Fibroblast of lung (primary cell): ENCODE measurements at regions not wholly inside any gene's neighbourhood (a gene's known extent, or its start where the extent isn't known, plus 50 kb on each side); places are given as distances from the start of the nearest gene placed in this dataset.
A peak's percentile ranks its signal among the peaks of the same experiment; 100 is the strongest.

Source experiments
- DNase-seq, 2 donors: peaks; one replicate each; pipeline versions ENCODE4 v3.0.0 to v3.0.0-alpha.2; 2010; ENCODE audit warnings: low read depth in 2 of 2
- H2AFZ ChIP-seq: 2 replicates; pipeline ENCODE4 v1.5.1; 2012; ENCODE audit warnings: low read length, control low read depth, inconsistent platforms
- H3K27ac ChIP-seq: 2 replicates; pipeline ENCODE4 v1.5.1; 2011; ENCODE audit warnings: low read length, control low read depth; ENCODE audit not compliant: insufficient read depth
- H3K27me3 ChIP-seq: 2 replicates; pipeline ENCODE4 v1.5.1; 2011; ENCODE audit warnings: mild to moderate bottlenecking, low read length; ENCODE audit not compliant: control insufficient read depth, insufficient read depth
- H3K36me3 ChIP-seq: 2 replicates; pipeline ENCODE4 v1.5.1; 2011; ENCODE audit warnings: low read length; ENCODE audit not compliant: control insufficient read depth, insufficient read depth
- H3K4me1 ChIP-seq: 2 replicates; pipeline ENCODE4 v1.5.1; 2011; ENCODE audit warnings: low read length; ENCODE audit not compliant: control insufficient read depth, insufficient read depth; ENCODE audit errors: extremely low read depth
- H3K4me2 ChIP-seq: 2 replicates; pipeline ENCODE4 v1.5.1; 2011; ENCODE audit warnings: low read length, control low read depth; ENCODE audit not compliant: insufficient read depth; ENCODE audit errors: extremely low read depth
- H3K4me3 ChIP-seq, 4 experiments: fragments of 200-600 bp in 1 of 4; sonication (generic) in 1 of 4; replicated peaks in 1 of 4; 2 replicates each; pipeline ENCODE4 v1.5.1; 2011 to 2016; ENCODE audit warnings: low read length in 4 of 4, low read depth in 3 of 4, mild to moderate bottlenecking in 3 of 4, control low read depth in 2 of 4, inconsistent platforms in 1 of 4, mixed read lengths in 1 of 4; ENCODE audit not compliant: insufficient read depth in 1 of 4; ENCODE audit errors: control extremely low read depth in 1 of 4
- H3K79me2 ChIP-seq: 2 replicates; pipeline ENCODE4 v1.5.1; 2012; ENCODE audit warnings: mild to moderate bottlenecking, low read length, inconsistent platforms; ENCODE audit not compliant: control insufficient read depth, insufficient read depth
- H3K9ac ChIP-seq: 2 replicates; pipeline ENCODE4 v1.5.1; 2011; ENCODE audit warnings: mild to moderate bottlenecking, low read length, control low read depth; ENCODE audit not compliant: insufficient read depth
- H3K9me3 ChIP-seq: 2 replicates; pipeline ENCODE4 v1.5.1; 2012; ENCODE audit warnings: low read depth, low read length; ENCODE audit not compliant: control insufficient read depth, insufficient read depth
- H4K20me1 ChIP-seq: 2 replicates; pipeline ENCODE4 v1.5.1; 2011; ENCODE audit warnings: low read length; ENCODE audit not compliant: control insufficient read depth, insufficient read depth; ENCODE audit errors: extremely low read depth
- EZH2 ChIP-seq: IDR thresholded peaks from 2 replicates; pipeline ENCODE4 v1.5.1; 2012; ENCODE audit warnings: low read length, control low read depth, mild to moderate bottlenecking; ENCODE audit errors: missing control alignments
- TF ChIP-seq, protein P1 (sequence below), 2 donors: IDR thresholded peaks in 1 of 2; conservative IDR thresholded peaks in 1 of 2; 1 replicate in 1 of 2; 2 replicates in 1 of 2; pipeline ENCODE4 v1.5.1; 2011 to 2012; ENCODE audit warnings: low read length in 2 of 2, control low read depth in 1 of 2, inconsistent platforms in 1 of 2, low read depth in 1 of 2, mild to moderate bottlenecking in 1 of 2

DNA sequence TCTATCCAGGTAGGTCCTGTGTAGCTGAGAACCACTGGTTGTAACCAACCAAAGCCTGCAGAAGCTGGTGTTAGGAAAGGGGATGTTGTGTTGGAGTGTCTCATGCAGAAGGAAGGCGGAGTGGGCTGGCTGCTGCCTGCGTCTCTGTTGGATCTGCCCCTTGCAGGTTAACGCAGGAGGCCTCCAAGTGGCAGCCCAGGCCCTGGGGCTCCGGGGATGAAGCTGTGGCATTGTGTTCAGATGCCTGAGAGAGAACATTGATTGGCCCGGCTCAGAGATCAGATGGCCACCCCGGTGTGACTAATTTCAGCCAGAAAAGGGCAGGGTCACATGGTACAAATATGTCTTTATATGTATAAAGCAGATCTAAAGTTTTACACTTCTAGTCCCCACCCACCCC lies 216.0 kb downstream of the GLI2 start:
- Histone ChIP-seq H3K9me3 (no peaks in the 10 kb centered on the region), H3K27ac (no peak overlapping the region), H3K4me2 (no peak overlapping the region), H2AFZ (no peak overlapping the region), H3K4me3 (no peak overlapping the region), H3K4me1 (no peaks in the 10 kb centered on the region), H3K79me2 (no peaks in the 10 kb centered on the region), H4K20me1 (no peaks in the 10 kb centered on the region), H3K9ac (no peak overlapping the region), H3K36me3 (peaks cover 6% of the 10 kb centered on the region), H3K27me3 (no peaks in the 10 kb centered on the region)
- no peak for DNase-seq
- TF ChIP-seq, protein P1, sequence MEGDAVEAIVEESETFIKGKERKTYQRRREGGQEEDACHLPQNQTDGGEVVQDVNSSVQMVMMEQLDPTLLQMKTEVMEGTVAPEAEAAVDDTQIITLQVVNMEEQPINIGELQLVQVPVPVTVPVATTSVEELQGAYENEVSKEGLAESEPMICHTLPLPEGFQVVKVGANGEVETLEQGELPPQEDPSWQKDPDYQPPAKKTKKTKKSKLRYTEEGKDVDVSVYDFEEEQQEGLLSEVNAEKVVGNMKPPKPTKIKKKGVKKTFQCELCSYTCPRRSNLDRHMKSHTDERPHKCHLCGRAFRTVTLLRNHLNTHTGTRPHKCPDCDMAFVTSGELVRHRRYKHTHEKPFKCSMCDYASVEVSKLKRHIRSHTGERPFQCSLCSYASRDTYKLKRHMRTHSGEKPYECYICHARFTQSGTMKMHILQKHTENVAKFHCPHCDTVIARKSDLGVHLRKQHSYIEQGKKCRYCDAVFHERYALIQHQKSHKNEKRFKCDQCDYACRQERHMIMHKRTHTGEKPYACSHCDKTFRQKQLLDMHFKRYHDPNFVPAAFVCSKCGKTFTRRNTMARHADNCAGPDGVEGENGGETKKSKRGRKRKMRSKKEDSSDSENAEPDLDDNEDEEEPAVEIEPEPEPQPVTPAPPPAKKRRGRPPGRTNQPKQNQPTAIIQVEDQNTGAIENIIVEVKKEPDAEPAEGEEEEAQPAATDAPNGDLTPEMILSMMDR (conservative IDR thresholded peaks at IDR 0.05 in 1 of 2, IDR thresholded peaks at IDR 0.05 in 1 of 2; ENCODE audit: low read depth in 1 of 2, low read length in 2 of 2), result no peak
- no peak for TF ChIP-seq EZH2

DNA sequence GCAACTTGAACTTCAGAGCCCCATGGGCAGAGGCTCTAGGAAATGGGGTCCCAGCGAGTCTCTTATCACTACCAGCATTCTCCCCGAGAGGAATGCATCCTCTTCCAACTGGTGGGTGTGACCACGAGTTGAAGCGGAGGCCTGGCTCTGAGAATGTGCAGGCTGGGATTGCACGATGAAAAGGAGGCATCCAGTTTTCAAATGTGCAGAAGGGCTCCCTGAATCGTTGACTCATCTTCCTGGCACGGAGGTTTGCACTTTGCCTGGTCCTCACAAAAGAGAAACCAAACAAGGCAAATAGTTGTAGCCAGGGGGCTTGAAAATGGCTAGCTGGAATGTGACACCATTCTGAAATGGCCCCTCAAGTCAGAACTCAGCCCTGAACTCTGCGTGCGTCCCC lies 216.7 kb downstream of the GLI2 start:
- Histone ChIP-seq H3K4me2 (no peak overlapping the region), H3K9me3 (no peaks in the 10 kb centered on the region), H4K20me1 (no peaks in the 10 kb centered on the region), H3K4me1 (no peaks in the 10 kb centered on the region), H3K9ac (no peak overlapping the region), H3K36me3 (peaks cover 6% of the 10 kb centered on the region), H3K27me3 (no peaks in the 10 kb centered on the region), H3K4me3 (no peak overlapping the region), H2AFZ (no peak overlapping the region), H3K27ac (no peak overlapping the region), H3K79me2 (no peaks in the 10 kb centered on the region)
- no peak for TF ChIP-seq EZH2
- TF ChIP-seq, protein P1 (conservative IDR thresholded peaks at IDR 0.05 in 1 of 2, IDR thresholded peaks at IDR 0.05 in 1 of 2; ENCODE audit: low read depth in 1 of 2, low read length in 2 of 2), result no peak
- peak; percentile 54 to 83 for DNase-seq

DNA sequence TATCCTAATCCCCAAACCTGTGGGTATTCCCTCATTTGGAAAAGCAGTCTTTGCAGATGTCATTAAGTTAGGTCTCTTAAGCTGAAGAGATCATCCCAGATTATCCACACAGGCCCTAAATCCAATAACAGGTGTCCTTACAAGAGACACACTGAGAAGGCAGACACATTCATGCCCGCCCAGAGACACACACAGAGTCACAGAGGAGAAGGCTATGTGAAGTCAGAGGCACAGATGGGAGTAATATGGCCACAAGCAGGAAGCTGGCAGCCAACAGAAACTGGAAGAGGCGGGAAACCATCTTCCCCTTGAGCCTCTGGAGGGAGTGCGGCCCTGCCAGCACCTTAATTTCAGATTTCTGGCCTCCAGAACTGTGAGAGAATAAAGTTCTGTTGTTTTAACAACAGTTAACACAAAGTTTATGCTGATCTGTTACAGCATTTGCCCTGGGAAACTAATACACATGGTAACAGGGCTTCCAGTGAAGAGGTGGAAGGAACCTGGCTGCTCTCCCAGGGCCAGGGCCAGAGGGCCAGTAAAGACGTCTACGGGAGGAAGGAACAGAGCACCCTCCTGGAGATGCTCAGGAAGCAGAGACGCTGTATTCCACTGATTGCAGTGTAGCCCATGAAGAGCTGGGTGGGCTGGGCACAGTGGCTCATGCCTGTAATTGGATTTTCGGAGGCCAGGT lies 217.5 kb downstream of the GLI2 start:
- peaks cover 6% of the 10 kb centered on the region for H3K36me3 ChIP-seq
- H3K9ac ChIP-seq, result no peak overlapping the region
- no peak for DNase-seq
- no peak overlapping the region for H2AFZ ChIP-seq
- H3K27ac ChIP-seq, result no peak overlapping the region
- no peak overlapping the region for H3K4me2 ChIP-seq
- H3K27me3 ChIP-seq, result no peaks in the 10 kb centered on the region
- no peaks in the 10 kb centered on the region for H3K9me3 ChIP-seq
- H3K79me2 ChIP-seq, result no peaks in the 10 kb centered on the region
- H4K20me1 ChIP-seq, result no peaks in the 10 kb centered on the region
- no peaks in the 10 kb centered on the region for H3K4me1 ChIP-seq
- TF ChIP-seq EZH2, result no peak
- TF ChIP-seq, protein P1 (conservative IDR thresholded peaks at IDR 0.05 in 1 of 2, IDR thresholded peaks at IDR 0.05 in 1 of 2; ENCODE audit: low read depth in 1 of 2, low read length in 2 of 2), result no peak
- H3K4me3 ChIP-seq, result no peak overlapping the region
